ENCODE measurements at regions not wholly inside any gene's neighbourhood (a gene's known extent, or its start where the extent isn't known, plus 50 kb on each side); places are given as distances from the start of the nearest gene placed in this dataset.

GRCh38 chr13:65505941-65506340, 1724.2 kb downstream of the PCDH9 start:
- ChIA-PET CTCF (ENCODE audit: low intra/inter-chr PET ratio, low total read pairs) (no interaction called here), POLR2A (no interaction called here)
- intact Hi-C loops (cut with micrococcal nuclease; ENCODE audit: unreplicated experiment) (no loop called here), in situ Hi-C loops (cut with HindIII; ENCODE audit: extremely low pct_ligation_motif_present, low pct_unique_long_range_greater_than_20kb) (no loop called here)
- Histone ChIP-seq H3K4me3 (replicated peaks in 1 of 3; ENCODE audit: insufficient read depth in 1 of 3, low read depth in 2 of 3, low read length in 3 of 3) (no peak overlapping the region), H3K9me3 (ENCODE audit: low read length) (no peaks in the 10 kb centered on the region), H3K9ac (ENCODE audit: insufficient read depth, low read depth, low read length) (no peak overlapping the region), H3K4me1 (ENCODE audit: insufficient read depth, low read length) (no peaks in the 10 kb centered on the region), H2AFZ (ENCODE audit: low read length) (no peak overlapping the region), H3K27me3 (ENCODE audit: control insufficient read depth in 1 of 2, insufficient read depth in 2 of 2, low read length in 2 of 2) (no peaks in the 10 kb centered on the region), H3K4me2 (ENCODE audit: low read depth, low read length) (no peak overlapping the region), H4K20me1 (ENCODE audit: insufficient read depth, low read length) (no peaks in the 10 kb centered on the region), H3K36me3 (replicated peaks in 1 of 2; ENCODE audit: control insufficient read depth in 1 of 2, insufficient read depth in 2 of 2, low read length in 2 of 2) (no peaks in the 10 kb centered on the region), H3K27ac (ENCODE audit: extremely low read length, insufficient read depth, low read length) (no peak overlapping the region), H3K79me2 (ENCODE audit: insufficient read depth, low read length) (no peaks in the 10 kb centered on the region)
- WGBS (ENCODE audit: low lambda C conversion rate), result 0% methylated on average over 1 of the region's 1 CpG
- FAIRE-seq (no peak), DNase-seq (ENCODE audit: low spot score) (no peak), ATAC-seq (no peak)
- BruUV-seq (replicated peaks), result no TSS peak
- no peak for TF ChIP-seq TOPORS (CRISPR knock-in tag; IDR thresholded peaks at IDR 0.05)
- no peak for TF ChIP-seq SATB2 (CRISPR knock-in tag; IDR thresholded peaks at IDR 0.05)
- TF ChIP-seq ZNF24 (IDR thresholded peaks at IDR 0.05), result no peak
- TF ChIP-seq HNRNPLL (IDR thresholded peaks at IDR 0.05; ENCODE audit: low read depth, low read length, poor library complexity, severe bottlenecking), result no peak
- TF ChIP-seq NRL (CRISPR knock-in tag; IDR thresholded peaks at IDR 0.05; ENCODE audit: borderline replicate concordance), result no peak
- TF ChIP-seq ZNF276 (CRISPR knock-in tag; IDR thresholded peaks at IDR 0.05; ENCODE audit: low read depth), result no peak
- TF ChIP-seq DZIP1 (CRISPR knock-in tag; IDR thresholded peaks at IDR 0.05), result no peak
- no peak for TF ChIP-seq ZNF20 (CRISPR knock-in tag; IDR thresholded peaks at IDR 0.05)
- TF ChIP-seq GFI1 (CRISPR knock-in tag; IDR thresholded peaks at IDR 0.05; ENCODE audit: borderline replicate concordance), result no peak
- no peak for TF ChIP-seq RAD51 (IDR thresholded peaks at IDR 0.05; ENCODE audit: borderline replicate concordance)
- TF ChIP-seq ZNF609 (CRISPR knock-in tag; IDR thresholded peaks at IDR 0.05; ENCODE audit: borderline replicate concordance), result no peak
